ENCODE measurements at regions not wholly inside any gene's neighbourhood (a gene's known extent, or its start where the extent isn't known, plus 50 kb on each side); places are given as distances from the start of the nearest gene placed in this dataset.

GRCh38 chr3:40790746-40791145 is 266.0 kb downstream of the ZNF621 start:
- TF ChIP-seq POLR2A (IDR thresholded peaks at IDR 0.05): no peak
- TF ChIP-seq, protein P1, sequence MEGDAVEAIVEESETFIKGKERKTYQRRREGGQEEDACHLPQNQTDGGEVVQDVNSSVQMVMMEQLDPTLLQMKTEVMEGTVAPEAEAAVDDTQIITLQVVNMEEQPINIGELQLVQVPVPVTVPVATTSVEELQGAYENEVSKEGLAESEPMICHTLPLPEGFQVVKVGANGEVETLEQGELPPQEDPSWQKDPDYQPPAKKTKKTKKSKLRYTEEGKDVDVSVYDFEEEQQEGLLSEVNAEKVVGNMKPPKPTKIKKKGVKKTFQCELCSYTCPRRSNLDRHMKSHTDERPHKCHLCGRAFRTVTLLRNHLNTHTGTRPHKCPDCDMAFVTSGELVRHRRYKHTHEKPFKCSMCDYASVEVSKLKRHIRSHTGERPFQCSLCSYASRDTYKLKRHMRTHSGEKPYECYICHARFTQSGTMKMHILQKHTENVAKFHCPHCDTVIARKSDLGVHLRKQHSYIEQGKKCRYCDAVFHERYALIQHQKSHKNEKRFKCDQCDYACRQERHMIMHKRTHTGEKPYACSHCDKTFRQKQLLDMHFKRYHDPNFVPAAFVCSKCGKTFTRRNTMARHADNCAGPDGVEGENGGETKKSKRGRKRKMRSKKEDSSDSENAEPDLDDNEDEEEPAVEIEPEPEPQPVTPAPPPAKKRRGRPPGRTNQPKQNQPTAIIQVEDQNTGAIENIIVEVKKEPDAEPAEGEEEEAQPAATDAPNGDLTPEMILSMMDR (IDR thresholded peaks at IDR 0.05 in 4 of 5, conservative IDR thresholded peaks at IDR 0.05 in 1 of 5): no peak
